ENCODE measurements at regions not wholly inside any gene's neighbourhood (a gene's known extent, or its start where the extent isn't known, plus 50 kb on each side); places are given as distances from the start of the nearest gene placed in this dataset.

- H3K4me3 ChIP-seq (ENCODE audit: control insufficient read depth, low read depth, low read length): no peak overlapping the region
- TF ChIP-seq CTCF (conservative IDR thresholded peaks at IDR 0.05; ENCODE audit: control insufficient read depth, insufficient read depth, low read depth, low read length): no peak
- DNase-seq (ENCODE audit: low read depth): peak; percentile 67
Observed at GRCh38 chr20:63124092-63124781, 91.7 kb downstream of the YTHDF1 start.

GRCh38 chr20:63123331-63123741 is 92.6 kb downstream of the YTHDF1 start:
- TF ChIP-seq CTCF (conservative IDR thresholded peaks at IDR 0.05; ENCODE audit: control insufficient read depth, insufficient read depth, low read depth, low read length): no peak
- no peak for DNase-seq (ENCODE audit: low read depth)
- H3K4me3 ChIP-seq (ENCODE audit: control insufficient read depth, low read depth, low read length): no peak overlapping the region

- no peak for DNase-seq (ENCODE audit: low read depth)
- no peak for TF ChIP-seq CTCF (conservative IDR thresholded peaks at IDR 0.05; ENCODE audit: control insufficient read depth, insufficient read depth, low read depth, low read length)
- no peak overlapping the region for H3K4me3 ChIP-seq (ENCODE audit: control insufficient read depth, low read depth, low read length)
Observed at GRCh38 chr20:63122626-63123025, 93.3 kb downstream of the YTHDF1 start.

GRCh38 chr20:63121749-63122405 is 94.1 kb downstream of the YTHDF1 start:
- TF ChIP-seq CTCF (conservative IDR thresholded peaks at IDR 0.05; ENCODE audit: control insufficient read depth, insufficient read depth, low read depth, low read length): no peak
- no peak for DNase-seq (ENCODE audit: low read depth)
- no peak overlapping the region for H3K4me3 ChIP-seq (ENCODE audit: control insufficient read depth, low read depth, low read length)

GRCh38 chr20:63121246-63121645 is 94.7 kb downstream of the YTHDF1 start:
- TF ChIP-seq CTCF (conservative IDR thresholded peaks at IDR 0.05; ENCODE audit: control insufficient read depth, insufficient read depth, low read depth, low read length): no peak
- DNase-seq (ENCODE audit: low read depth): no peak
- H3K4me3 ChIP-seq (ENCODE audit: control insufficient read depth, low read depth, low read length): no peak overlapping the region

- DNase-seq (ENCODE audit: low read depth): no peak
- TF ChIP-seq CTCF (conservative IDR thresholded peaks at IDR 0.05; ENCODE audit: control insufficient read depth, insufficient read depth, low read depth, low read length): no peak
Observed at GRCh38 chr20:63120808-63121090, 95.2 kb downstream of the YTHDF1 start.

More at GRCh38 chr20:63120808-63121090, 95.2 kb downstream of the YTHDF1 start:
- H3K4me3 ChIP-seq (ENCODE audit: control insufficient read depth, low read depth, low read length): no peak overlapping the region
